Right renal cortex interstitium (tissue), 3 donors: ENCODE measurements at regions not wholly inside any gene's neighbourhood (a gene's known extent, or its start where the extent isn't known, plus 50 kb on each side); places are given as distances from the start of the nearest gene placed in this dataset.
"Not testable (repeated sequence)": the region's sequence is repeated elsewhere in the genome, so short reads cannot be mapped to it uniquely, and the experiment has no call there.

Source experiments
- DNase-seq, 3 donors: peaks; one replicate each; pipeline ENCODE4 v3.0.0-alpha.2; 2013; ENCODE audit warnings: low read depth in 3 of 3, low spot score in 2 of 3

DNA sequence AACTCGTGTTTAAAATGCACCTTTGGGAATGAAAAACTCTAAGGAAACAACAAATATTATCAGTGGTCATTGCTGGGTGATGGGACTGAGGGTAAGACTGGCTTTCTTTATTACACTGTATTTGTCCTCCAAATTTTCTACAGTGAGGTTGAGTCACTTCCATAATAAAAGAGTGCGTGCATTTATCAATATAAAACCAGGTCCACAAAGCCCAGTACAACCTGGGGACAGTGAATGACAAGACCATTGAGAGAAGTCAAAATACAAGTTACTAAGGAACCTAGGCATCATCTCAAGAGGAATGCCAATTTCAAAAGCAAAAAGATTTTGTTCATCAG is 76.4 kb downstream of the MAGED4 start:
- DNase-seq: no peak

DNA sequence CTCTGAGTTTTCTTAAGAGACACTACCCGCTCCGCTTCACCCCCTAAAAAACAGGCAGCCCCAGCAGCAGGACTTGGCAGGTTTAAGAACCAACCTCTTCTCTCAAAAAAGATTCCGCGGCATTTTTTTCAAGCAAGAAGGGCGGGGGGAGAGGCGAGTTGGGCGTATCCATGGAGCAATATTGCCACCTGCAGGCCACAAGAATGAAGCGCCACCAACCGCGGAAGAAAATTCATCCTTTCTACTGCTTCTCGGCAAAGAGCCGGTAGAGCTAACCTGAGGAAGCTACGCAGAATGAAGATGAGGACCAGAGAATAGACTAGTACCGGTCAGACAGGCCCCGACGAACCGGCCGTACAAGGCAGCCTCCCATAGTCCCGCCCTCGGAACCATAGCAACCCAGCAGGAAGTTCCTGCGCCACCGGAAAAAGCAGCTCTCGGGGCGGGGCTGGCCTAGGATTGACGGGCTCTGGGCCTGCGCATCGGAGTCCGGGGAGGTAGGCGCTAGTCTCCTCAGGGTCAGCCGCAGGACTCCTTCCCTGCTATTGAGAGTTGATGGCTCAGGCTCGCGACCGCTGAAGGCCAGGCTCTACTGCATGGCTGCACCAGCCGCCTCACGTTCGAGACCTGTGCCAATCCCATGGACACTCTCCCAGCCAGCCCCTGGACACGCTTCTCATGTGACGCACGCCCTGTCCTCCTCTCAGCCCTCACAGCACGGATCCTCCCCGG is 76.9 kb downstream of the MAGED4 start:
- DNase-seq: peak; percentile 52 to 72 (median 60)

DNA sequence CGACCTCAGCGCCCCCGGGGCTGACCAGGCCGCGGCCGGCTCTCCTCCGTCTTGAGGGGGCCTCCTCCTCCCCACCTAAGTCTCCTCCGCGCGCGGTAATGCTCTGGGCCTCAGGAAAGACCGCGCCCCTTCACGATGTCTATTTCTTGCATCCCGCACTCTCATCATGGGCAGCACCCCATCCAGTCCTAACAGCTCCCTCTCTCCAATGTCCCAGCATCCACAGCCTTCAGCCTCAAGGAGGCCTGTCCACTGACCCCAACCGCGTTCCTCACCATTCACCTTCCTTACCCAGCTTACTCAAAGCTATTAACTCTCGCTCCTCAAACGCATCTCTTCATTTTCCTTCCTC is 77.5 kb downstream of the MAGED4 start:
- no peak for DNase-seq

DNA sequence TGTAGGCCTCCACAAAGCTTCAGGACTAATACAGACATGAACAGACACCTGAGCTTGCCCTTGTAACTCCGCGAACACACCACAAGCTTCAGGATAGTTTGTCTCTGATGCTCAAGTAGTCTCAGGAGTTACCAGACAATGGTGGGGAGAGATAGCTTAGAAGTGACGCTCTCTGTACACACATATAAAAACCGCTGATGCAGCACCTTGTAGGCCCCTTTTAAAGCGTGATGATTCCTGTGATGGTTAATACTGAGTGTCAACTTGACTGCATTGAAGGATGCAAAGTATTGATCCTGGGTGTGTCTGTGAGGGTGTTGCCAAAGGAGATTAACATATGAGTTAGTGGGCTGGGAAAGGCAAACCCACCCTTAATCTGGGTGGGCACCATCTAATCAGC is 78.7 kb downstream of the MAGED4 start:
- no peak for DNase-seq

DNA sequence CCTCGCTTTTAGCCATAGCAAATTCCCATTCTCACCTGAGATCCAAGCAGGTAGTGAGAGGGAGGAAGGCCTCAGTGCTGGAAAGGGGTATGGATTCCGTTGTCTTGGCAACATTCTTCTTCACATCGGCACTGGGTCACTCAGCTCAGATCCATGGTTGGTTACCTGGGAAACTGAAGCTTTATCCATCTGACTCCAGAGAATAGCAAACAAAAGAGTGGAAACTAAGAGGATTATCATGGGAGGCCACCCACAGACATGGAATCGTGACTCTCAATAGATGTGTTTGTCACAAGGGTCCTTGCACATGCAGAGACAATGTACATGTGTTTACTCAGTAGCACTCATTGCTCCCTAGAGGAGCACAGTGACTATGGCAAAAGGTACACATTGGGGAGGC is 81.0 kb downstream of the MAGED4 start:
- DNase-seq: no peak

DNA sequence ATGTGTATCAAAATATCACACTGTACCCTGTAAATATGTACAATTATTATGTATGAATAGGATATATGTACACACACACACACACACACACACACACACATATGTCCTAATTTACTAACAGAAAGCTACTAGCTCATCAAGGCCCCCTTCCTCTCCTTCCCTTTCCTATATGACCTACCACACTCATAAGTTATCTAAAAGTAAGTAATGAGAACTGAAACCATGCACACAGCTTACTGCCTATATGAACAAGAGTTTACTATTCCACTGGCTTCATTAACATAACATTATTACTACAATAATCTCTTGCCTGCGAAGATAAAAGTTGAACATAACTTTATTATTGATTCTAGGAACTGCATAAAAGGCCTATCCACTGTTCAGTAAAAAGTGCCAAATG is 83.8 kb downstream of the MAGED4 start:
- DNase-seq: not testable (repeated sequence)

DNA sequence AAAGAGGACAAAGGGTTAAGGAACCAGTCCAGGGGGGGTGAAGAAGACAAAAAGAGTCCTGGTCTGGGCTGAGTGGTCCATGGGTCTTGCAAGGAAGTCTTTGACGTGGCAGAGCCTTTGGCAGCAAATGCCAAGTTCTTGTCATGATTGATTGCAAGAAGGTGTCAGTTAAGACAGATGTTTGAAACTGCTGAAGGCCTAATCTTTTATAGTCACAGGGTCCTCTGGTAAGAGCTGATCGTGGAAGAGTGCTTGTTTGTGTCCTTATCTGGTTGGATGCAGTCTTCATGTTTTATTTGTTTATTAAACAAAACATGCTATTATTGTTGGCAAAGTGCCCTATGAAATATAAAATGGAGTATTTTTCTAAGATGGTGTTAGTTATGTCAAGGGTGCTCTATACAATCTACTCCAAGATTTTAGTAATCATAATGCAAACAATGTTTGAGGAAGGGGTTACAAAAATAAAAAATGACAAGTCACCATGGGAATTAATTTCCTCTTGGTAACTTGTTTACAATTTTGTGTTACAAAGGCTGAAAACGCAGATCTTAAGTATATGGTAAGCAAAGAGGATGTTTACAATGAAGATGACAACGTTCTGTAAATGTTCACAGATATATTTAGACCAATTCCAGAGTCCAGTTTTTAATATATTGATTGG is 85.9 kb downstream of the MAGED4 start:
- no peak for DNase-seq

DNA sequence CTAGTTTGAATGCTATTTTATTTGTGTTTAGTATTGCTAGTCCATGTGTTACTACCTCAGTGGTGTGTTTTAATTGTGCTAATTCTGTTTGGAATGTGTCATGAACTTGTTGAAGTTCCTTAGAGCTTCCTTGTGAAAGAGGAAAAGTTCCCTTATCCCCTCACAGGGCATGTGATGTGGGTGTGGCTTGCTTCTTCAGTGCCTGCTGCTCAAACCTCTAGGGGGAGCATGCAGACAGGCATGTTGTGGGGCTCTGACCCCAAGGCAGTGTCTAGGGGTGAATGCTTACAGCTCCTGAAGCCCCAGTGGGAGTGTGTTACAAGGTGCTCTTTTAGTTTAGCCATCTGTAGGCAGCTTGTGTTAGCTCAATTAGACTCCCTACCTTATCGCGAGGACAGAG is 86.5 kb downstream of the MAGED4 start:
- no peak for DNase-seq

DNA sequence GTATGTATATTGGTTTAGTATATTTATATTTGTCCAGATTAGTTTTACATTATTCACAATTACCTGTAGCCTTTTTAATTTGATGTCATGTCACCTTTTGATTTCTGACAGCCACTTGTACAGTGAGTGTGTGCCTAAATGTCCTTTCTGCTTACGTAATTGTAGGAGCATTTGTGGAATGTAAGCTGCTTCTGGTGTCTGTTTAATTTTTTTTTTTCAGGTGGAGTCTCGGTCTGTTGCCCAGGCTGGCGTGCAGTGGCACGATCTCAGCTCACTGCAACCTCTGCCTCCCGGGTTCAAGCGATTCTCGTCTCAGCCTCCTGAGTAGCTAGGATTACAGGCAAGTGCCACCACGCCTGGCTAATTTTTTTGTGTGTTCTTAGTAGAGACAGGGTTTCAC is 91.2 kb upstream of the XAGE2 start:
- DNase-seq: no peak

DNA sequence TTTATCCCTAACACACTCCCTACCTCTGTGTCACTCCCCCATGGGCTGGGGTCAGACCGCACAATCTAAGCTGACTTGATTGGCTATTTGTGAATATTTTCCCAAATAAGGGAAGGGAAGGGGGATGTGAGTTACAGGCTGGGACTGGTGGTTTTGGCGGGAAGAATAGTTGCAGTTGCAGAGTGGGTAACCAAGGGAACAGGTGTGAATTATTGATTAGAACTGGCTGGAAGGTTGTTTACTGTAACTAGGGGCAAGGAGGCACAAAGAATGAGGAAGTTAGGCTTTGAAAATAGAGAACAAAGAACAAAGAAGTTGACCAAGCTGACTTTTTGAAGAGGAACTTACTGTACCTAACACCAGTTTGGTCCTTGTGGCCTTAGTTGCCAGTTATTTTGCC is 88.0 kb upstream of the XAGE2 start:
- DNase-seq: no peak

DNA sequence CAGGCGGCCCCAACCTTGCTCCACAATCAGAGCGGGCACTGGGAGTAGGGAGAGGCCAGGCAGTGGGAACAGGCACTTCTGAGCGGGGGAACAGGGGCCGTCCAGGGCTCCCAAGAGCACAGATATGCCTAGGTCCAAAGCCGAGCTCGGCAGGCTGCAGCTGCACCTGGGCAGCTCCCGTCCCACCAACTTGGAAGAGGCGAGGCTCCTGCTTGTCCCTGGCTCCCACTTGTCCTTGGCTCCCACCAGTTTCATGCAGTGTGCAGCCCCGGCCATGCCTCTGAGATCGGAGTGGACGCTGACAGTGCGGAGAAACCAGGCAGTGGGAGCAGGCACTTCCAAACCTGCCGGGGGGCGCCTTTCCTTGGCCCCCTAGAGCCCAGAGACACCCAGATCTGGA is 84.0 kb upstream of the XAGE2 start:
- no peak for DNase-seq

DNA sequence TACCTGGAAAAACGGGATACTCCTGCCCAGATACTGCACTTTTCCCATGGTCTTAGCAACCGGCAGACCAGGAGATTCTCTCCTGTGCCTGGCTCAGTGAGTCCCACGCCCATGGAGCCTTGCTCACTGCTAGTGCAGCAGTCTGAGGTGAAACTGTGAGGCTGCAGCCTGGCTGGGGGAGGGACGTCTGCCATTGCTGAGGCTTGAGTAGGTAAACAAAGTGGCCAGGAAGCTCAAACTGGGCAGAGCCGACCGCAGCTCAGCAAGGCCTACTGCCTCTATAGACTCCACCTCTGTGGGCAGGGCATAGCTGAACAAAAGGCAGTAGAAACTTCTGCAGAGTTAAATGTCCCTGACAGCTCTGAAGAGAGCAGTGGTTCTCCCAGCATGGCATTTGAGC is 69.9 kb upstream of the XAGE2 start:
- DNase-seq: not testable (repeated sequence)

DNA sequence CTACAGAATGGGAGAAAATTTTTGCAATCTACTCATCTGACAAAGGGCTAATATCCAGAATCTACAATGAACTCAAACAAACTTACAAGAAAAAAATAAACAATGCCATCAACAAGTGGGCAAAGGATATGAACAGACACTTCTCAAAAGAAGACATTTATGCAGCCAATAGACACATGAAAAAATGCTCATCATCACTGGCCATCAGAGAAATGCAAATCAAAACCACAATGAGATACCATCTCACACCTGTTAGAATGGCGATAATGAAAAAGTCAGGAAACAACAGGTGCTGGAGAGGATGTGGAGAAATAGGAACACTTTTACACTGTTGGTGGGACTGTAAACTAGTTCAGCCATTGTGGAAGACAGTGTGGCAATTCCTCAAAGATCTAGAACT is 60.3 kb upstream of the XAGE2 start:
- not testable (repeated sequence) for DNase-seq
